Dendritic cell treated with granulocyte-macrophage colony-stimulating factor and Interleukin-4, amounts not matched to agents 40 ng/mL and 50 ng/mL, for 4 days (primary cell): ENCODE measurements at regions not wholly inside any gene's neighbourhood (a gene's known extent, or its start where the extent isn't known, plus 50 kb on each side); places are given as distances from the start of the nearest gene placed in this dataset.

ENCODE experiments used
- H3K27ac Mint-ChIP-seq: one replicate; pipeline ENCODE4 v1.8.0; 2022; ENCODE audit warnings: mild to moderate bottlenecking, mixed read lengths
- H3K27me3 Mint-ChIP-seq: one replicate; pipeline ENCODE4 v1.8.0; 2022; ENCODE audit warnings: mild to moderate bottlenecking, mixed read lengths
- H3K36me3 Mint-ChIP-seq: one replicate; pipeline ENCODE4 v1.8.0; 2022; ENCODE audit warnings: low read depth, mixed read lengths
- H3K4me1 Mint-ChIP-seq: one replicate; pipeline ENCODE4 v1.8.0; 2022; ENCODE audit warnings: low read depth, mixed read lengths
- H3K4me3 Mint-ChIP-seq: one replicate; pipeline ENCODE4 v1.8.0; 2022; ENCODE audit warnings: mild to moderate bottlenecking, moderate library complexity, mixed read lengths
- H3K9me3 Mint-ChIP-seq: one replicate; pipeline ENCODE4 v1.8.0; 2022; ENCODE audit warnings: mixed read lengths
- intact Hi-C: fragments of 100-400 bp; cut with micrococcal nuclease; formaldehyde crosslinking; loops from one replicate; pipeline ENCODE4 v1.15.0; 2022

- Mint-ChIP-seq H3K27ac (no peak overlapping the region), H3K27me3 (no peaks in the 10 kb centered on the region), H3K9me3 (peaks cover 11% of the 10 kb centered on the region), H3K36me3 (no peaks in the 10 kb centered on the region), H3K4me3 (no peak overlapping the region), H3K4me1 (peaks cover 7% of the 10 kb centered on the region)
- intact Hi-C loops, result loop anchor here (10.0 kb wide), 1 partner anchor 60 kb away; no protein-coding TSS in a partner anchor
Observed at GRCh38 chr13:80145171-80145690, 195.7 kb downstream of the SPRY2 start.

GRCh38 chr13:80144493-80144892 lies 196.4 kb downstream of the SPRY2 start:
- Mint-ChIP-seq H3K27ac (no peak overlapping the region), H3K4me1 (peaks cover 7% of the 10 kb centered on the region), H3K4me3 (no peak overlapping the region), H3K36me3 (no peaks in the 10 kb centered on the region), H3K9me3 (peaks cover 11% of the 10 kb centered on the region), H3K27me3 (no peaks in the 10 kb centered on the region)
- intact Hi-C loops, result loop anchor here (10.0 kb wide), 1 partner anchor 60 kb away; no protein-coding TSS in a partner anchor

- Mint-ChIP-seq H3K4me3 (no peak overlapping the region), H3K27me3 (no peaks in the 10 kb centered on the region), H3K9me3 (no peaks in the 10 kb centered on the region), H3K36me3 (no peaks in the 10 kb centered on the region), H3K27ac (no peak overlapping the region), H3K4me1 (peaks cover 7% of the 10 kb centered on the region)
- intact Hi-C loops, result loop anchor here (10.0 kb wide), 1 partner anchor 64 kb away; no protein-coding TSS in a partner anchor
Observed at GRCh38 chr13:80141123-80141849, 199.6 kb downstream of the SPRY2 start.

- Mint-ChIP-seq H3K36me3 (no peaks in the 10 kb centered on the region), H3K4me1 (peaks cover 7% of the 10 kb centered on the region), H3K27ac (no peak overlapping the region), H3K27me3 (no peaks in the 10 kb centered on the region), H3K4me3 (no peak overlapping the region), H3K9me3 (no peaks in the 10 kb centered on the region)
- intact Hi-C loops, result loop anchor here (10.0 kb wide), 1 partner anchor 64 kb away; no protein-coding TSS in a partner anchor
Observed at GRCh38 chr13:80140685-80141084, 200.2 kb downstream of the SPRY2 start.

- no peak overlapping the region for H3K4me3 Mint-ChIP-seq
Observed at GRCh38 chr13:80139196-80139595, 201.7 kb downstream of the SPRY2 start.

GRCh38 chr13:80137994-80138393 lies 202.9 kb downstream of the SPRY2 start:
- Mint-ChIP-seq H3K4me1 (peaks cover 20% of the 10 kb centered on the region), H3K36me3 (no peaks in the 10 kb centered on the region), H3K4me3 (no peak overlapping the region), H3K9me3 (no peaks in the 10 kb centered on the region), H3K27me3 (peaks cover 9% of the 10 kb centered on the region), H3K27ac (no peak overlapping the region)
- intact Hi-C loops, result no loop called here

More at GRCh38 chr13:80139196-80139595, 201.7 kb downstream of the SPRY2 start:
- peaks cover 8% of the 10 kb centered on the region for H3K4me1 Mint-ChIP-seq
- H3K36me3 Mint-ChIP-seq, result no peaks in the 10 kb centered on the region
- intact Hi-C loops, result no loop called here
- H3K27me3 Mint-ChIP-seq, result peaks cover 2% of the 10 kb centered on the region
- H3K9me3 Mint-ChIP-seq, result no peaks in the 10 kb centered on the region
- no peak overlapping the region for H3K27ac Mint-ChIP-seq

DNA sequence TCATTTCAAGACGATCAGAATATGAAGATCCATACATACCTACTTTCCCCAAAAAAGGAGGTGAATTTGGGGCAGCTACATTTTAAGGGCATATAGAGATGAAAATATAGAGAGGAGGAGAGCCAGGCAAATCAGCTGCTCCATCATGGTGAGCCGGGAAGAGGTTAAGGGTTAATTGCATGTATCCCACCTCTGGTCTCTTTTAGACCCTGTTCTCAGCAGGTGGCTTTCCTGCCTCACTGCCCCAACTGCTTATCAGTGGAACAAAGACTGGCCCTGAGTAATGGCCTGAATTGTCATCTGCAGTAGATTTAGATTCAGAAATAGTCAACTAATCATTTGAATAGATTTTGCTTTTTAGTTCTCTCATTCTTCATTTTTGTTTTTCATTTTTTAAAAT lies 206.6 kb downstream of the SPRY2 start:
- Mint-ChIP-seq H3K36me3 (no peaks in the 10 kb centered on the region), H3K4me1 (peaks cover 25% of the 10 kb centered on the region), H3K27me3 (peaks cover 12% of the 10 kb centered on the region), H3K27ac (no peak overlapping the region), H3K4me3 (no peak overlapping the region), H3K9me3 (no peaks in the 10 kb centered on the region)
- intact Hi-C loops, result no loop called here

DNA sequence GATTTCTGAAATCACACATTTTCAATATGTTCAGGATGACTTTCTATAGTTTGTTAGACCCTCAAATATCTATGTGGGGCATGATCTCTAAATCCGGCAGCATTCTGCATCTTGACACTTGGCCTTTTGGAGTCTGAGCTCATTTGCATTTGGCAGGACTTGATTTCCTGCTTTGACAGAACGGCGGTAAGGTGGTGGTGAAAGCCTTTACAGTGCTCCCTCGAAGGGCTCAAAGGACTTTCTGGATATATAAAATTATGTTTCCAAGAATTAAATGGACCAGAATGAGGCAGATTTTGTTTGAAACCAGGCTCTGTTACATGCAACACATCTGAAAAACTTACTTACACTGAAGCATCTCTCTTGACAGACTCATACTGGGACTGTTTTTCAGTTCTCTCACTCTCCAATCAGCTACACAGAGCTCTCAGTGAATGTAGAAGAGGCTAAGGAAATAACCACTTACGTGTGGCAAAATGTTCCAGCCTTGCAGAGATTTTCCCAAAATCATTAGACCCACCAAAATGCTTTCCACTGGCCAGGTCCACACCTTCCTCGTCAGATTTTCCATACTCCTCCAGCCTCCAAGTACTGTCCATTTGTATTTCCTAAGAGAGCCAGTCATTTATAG lies 207.2 kb downstream of the SPRY2 start:
- Mint-ChIP-seq H3K4me1 (peaks cover 25% of the 10 kb centered on the region), H3K9me3 (no peaks in the 10 kb centered on the region), H3K27ac (no peak overlapping the region), H3K27me3 (peaks cover 14% of the 10 kb centered on the region), H3K36me3 (no peaks in the 10 kb centered on the region), H3K4me3 (no peak overlapping the region)
- intact Hi-C loops, result no loop called here

DNA sequence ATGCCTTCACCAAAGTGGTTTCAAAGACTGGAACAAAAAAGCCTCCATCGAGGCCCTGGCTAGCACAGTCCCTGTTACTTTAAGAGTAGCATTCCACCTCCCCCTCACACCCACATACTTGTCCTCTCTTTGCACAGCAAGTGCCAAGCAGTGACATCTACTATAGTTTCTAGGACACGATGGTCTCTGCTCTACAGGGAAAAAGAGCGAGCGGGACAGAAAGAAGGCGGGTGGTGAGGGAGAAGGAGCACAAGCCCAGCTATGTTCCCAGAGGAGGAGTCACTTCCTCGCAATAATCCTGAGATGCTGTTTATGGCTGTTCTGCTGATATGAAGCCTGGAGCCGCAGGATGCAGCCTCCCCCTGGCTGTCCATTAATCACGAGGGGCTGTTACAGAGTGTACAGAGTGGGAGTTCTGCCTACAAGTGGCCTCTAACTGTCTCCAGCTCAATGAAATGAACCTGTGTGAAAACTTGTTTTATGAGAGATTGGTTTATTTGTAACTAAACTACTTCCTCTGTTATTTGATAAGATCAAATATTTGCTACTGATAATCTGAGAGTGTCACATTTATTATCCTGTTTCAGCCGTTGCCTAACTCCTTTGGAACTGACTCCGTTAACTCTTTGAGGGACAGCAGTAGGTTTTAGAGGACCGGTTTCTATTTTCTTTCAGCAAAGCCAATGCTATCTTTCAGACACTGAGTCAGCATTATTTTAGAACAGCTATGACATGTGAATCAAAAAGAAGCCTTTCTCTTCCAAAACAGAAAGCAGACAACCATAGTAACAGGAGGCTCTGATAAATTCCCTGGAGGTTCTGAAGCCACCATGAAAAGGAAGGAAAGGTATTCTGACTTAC lies 208.0 kb downstream of the SPRY2 start:
- H3K36me3 Mint-ChIP-seq, result no peaks in the 10 kb centered on the region
- no peaks in the 10 kb centered on the region for H3K9me3 Mint-ChIP-seq

GRCh38 chr13:80131204-80131603 lies 209.7 kb downstream of the SPRY2 start:
- Mint-ChIP-seq H3K27me3 (peaks cover 17% of the 10 kb centered on the region), H3K4me1 (peaks cover 25% of the 10 kb centered on the region), H3K4me3 (no peak overlapping the region), H3K27ac (no peak overlapping the region), H3K9me3 (no peaks in the 10 kb centered on the region), H3K36me3 (no peaks in the 10 kb centered on the region)
- intact Hi-C loops, result no loop called here

More for the DNA sequence above, 208.0 kb downstream of the SPRY2 start:
- Mint-ChIP-seq H3K4me3 (no peak overlapping the region), H3K27me3 (peaks cover 14% of the 10 kb centered on the region), H3K27ac (no peak overlapping the region), H3K4me1 (peaks cover 25% of the 10 kb centered on the region)
- intact Hi-C loops, result no loop called here

- Mint-ChIP-seq H3K9me3 (no peaks in the 10 kb centered on the region), H3K27ac (no peak overlapping the region)
- intact Hi-C loops, result no loop called here
Observed at GRCh38 chr13:80126389-80127068, 214.4 kb downstream of the SPRY2 start.

GRCh38 chr13:80123945-80124344 lies 217.0 kb downstream of the SPRY2 start:
- Mint-ChIP-seq H3K27ac (no peak overlapping the region), H3K4me3 (no peak overlapping the region)

More at GRCh38 chr13:80126389-80127068, 214.4 kb downstream of the SPRY2 start:
- Mint-ChIP-seq H3K4me1 (peaks cover 4% of the 10 kb centered on the region), H3K4me3 (no peak overlapping the region), H3K27me3 (peaks cover 4% of the 10 kb centered on the region), H3K36me3 (no peaks in the 10 kb centered on the region)

GRCh38 chr13:80121038-80121437 lies 219.9 kb downstream of the SPRY2 start:
- H3K27ac Mint-ChIP-seq, result no peak overlapping the region
- intact Hi-C loops, result no loop called here
- no peaks in the 10 kb centered on the region for H3K27me3 Mint-ChIP-seq
- H3K4me3 Mint-ChIP-seq, result no peak overlapping the region
- no peaks in the 10 kb centered on the region for H3K4me1 Mint-ChIP-seq
- H3K9me3 Mint-ChIP-seq, result no peaks in the 10 kb centered on the region
- H3K36me3 Mint-ChIP-seq, result no peaks in the 10 kb centered on the region

More at GRCh38 chr13:80123945-80124344, 217.0 kb downstream of the SPRY2 start:
- H3K27me3 Mint-ChIP-seq, result peaks cover 4% of the 10 kb centered on the region
- H3K36me3 Mint-ChIP-seq, result no peaks in the 10 kb centered on the region
- intact Hi-C loops, result no loop called here
- H3K9me3 Mint-ChIP-seq, result no peaks in the 10 kb centered on the region
- no peaks in the 10 kb centered on the region for H3K4me1 Mint-ChIP-seq
